HG03571 (cell line): ENCODE measurements at regions not wholly inside any gene's neighbourhood (a gene's known extent, or its start where the extent isn't known, plus 50 kb on each side); places are given as distances from the start of the nearest gene placed in this dataset.
"Not testable (repeated sequence)": the region's sequence is repeated elsewhere in the genome, so short reads cannot be mapped to it uniquely, and the experiment has no call there.

ENCODE experiments used
- ATAC-seq: cut with Tn5 transposase; IDR thresholded peaks from one replicate; pipeline ENCODE4 v1.9.1; 2021; ENCODE audit not compliant: unreplicated experiment

DNA sequence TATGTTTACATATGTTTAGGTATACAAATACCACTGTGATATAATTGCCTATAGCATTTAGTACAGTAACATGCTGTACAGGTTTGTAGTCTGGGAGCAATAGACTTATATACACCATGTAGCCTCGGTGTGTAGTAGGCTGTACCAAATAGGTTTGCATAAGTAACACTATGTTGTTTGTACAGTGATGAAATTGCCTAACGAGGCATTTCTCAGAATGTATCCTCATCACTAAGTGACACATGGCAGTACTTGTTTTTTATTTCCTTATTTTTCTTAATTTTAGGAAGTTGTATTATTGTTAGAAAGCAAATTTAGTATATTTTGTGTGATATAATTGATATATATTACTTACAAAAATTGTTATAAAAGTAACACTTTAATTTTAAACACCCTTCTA lies 840.9 kb downstream of the LTN1 start:
- ATAC-seq = no peak

DNA sequence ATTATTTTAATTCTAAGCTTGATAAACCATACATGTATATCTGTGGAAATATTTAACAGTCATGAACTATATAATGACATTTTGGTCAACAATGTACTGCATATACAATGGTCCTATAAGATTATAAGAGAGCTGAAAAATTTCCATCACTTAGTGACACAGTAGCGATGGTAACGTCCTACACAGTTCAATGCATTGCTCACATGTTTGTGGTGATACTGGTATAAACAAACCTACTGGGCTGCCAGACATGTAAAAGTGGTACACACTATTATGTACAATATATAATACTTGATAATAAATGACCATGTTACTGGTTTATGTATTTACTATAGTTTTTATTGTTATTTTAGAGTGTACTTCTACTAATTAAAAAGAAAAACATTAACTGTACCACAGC lies 841.9 kb downstream of the LTN1 start:
- ATAC-seq = no peak

DNA sequence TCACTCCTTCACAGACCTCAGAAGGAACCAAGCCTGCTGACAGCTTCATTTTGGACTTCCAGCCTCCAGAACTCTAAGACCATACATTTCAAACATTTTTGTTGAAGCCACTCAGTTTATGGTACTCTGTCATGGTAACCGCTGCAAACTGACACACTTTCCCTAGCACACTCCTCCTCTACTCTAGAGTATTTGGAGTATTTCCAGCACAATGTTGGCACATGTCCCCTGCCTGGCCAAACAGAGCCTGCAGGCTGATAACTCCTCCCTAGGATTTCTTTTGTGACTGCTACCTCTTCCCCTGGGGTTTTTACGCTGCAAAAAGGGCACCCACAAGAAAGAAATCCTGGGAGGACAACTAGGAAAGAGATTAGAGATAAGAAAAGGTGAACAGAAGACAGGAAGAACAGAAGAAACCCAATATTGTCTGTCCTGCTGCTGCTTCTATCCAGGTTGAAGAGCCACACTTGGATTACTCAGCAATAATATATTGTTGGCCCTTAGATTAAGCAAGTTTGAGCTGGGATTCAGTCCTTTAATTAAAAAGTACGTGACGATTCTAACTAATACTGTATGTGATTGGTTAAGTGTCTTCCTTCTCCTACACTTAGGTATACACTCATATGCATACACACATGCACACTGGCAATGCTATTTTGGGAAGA lies 844.1 kb downstream of the LTN1 start:
- ATAC-seq = no peak

DNA sequence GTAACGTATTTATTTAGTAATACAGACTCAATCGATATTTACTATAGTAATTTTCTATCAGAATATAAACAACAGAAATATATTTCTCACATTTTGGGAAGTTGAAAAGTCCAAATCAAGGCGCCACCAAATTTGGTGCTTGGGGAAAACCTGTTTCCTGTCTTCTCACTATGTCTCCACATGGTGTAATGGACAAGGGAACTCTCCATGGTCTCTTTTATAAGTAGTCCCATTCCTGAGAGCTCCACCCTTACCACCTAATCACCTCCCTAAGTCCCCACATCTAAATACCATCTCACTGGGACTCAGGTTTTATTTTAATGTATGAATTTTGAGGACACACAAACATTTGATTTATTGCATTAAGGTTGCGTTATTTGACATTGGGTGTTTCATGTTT lies 848.0 kb downstream of the LTN1 start:
- ATAC-seq = no peak

DNA sequence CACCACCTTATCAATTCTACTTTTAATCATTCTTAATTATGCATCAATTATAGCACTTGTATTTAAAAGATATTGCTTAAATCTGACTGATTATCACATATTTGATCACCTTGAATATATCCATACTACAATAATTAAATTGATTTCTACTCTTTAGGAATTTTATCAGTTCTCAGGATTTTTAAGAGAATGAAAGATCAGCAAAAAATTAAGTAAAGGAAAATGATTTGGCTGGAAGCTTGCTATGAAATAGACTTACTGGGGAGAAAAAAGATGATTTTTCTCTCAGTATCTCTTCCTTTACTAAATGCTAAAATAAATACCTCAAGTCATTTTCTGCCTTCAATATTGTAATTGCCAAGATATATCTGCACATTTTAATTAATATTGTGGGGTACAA lies 848.6 kb downstream of the LTN1 start:
- ATAC-seq = no peak

DNA sequence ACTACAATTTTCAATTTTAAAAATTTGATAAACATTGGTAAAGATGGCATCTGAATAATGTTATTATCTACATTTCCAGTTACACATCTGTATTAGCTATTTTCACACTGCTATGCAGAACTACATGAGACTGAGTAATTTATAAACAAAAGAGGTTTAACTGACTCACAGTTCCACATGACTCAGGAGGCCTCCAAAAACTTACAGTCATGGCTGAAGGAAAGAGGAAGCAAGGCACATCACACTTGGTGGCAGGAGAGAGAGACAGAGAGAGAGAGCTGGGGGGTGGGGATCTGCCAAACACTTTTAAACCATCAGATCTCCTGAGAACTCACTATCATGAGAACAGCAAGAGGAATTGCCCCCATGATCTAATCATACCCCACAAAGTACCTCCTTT lies 850.0 kb downstream of the LTN1 start:
- no peak for ATAC-seq

DNA sequence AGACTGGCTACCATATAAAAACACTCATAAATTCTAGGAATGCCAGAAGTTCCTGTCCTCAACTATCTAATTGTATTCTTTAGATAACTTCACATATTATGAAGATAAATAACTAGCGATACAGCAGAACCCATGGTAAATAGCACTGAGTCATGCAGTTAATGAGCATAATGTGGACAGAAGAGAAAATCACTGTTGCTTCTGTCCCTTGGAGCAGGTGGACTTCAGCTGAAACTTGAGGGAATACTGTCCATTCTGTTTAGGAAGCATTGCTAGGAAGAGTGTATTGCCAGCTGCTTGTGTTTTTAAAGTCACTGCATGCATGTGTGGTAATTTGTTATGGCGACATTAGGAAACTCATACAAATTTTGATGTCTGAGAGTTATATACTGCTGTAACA lies 854.4 kb downstream of the LTN1 start:
- no peak for ATAC-seq

DNA sequence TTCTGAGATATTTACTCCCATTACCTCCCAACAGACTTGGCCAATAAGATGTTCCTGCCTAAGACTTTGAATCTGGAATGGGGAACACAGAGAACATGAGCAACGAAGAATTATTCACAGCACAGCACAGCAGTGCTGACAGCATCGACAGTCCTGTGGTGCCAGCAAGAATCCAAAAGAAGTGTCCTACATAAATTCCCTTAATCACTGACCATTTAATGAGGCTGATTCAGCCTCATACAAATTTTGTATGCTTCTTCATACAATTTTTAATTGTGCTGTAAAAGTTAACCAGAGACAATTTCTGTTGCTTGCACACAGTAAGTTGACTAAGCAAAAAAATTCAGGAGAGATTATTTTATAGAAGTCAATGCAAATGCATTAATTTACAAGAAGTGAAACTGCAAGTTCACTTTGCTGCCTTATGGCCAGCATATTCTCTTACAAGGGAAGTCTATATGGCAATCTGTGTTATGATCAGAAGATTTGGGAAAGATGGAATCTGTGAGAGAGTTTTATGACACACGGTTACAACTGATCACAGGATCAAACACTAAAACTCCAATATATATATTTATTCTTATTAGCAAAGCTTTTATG lies 855.9 kb downstream of the LTN1 start:
- ATAC-seq = no peak

DNA sequence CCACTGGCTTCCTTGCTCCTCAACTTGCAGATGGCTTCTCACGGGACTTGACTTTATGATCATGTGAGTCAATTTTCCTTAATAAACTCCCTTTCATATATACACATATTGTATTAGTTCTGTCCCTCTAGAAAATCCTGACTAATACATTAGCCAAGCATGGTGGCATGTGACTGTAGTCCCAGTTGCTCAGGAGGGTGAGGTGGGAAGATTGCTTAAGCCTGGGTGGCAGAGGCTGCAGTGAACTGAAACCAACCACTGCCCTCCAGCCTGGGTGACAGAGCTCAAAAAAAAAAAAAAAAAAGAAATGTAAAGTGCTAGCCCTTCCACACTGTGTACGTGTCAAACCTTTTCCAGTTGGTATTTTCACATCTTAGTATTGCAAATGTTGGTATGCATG lies 857.0 kb downstream of the LTN1 start:
- no peak for ATAC-seq

DNA sequence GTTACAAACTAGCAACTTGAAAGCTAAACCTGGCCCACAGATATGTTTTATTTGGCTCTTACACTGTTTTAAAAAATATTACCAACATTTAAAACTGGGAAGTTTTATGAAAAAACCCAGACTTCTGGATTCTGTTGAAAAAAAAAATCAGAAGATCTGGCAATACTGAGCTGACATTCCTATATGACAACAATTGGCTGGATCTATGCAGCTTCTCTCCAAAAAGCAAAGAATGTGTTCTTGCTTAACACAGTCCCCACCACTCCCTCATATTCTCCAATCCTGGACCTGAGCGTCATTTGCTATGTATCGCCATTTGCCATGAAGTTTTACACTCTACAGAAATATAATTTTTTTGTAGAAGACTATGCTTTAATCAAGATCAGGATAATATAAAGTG lies 859.6 kb downstream of the LTN1 start:
- no peak for ATAC-seq

DNA sequence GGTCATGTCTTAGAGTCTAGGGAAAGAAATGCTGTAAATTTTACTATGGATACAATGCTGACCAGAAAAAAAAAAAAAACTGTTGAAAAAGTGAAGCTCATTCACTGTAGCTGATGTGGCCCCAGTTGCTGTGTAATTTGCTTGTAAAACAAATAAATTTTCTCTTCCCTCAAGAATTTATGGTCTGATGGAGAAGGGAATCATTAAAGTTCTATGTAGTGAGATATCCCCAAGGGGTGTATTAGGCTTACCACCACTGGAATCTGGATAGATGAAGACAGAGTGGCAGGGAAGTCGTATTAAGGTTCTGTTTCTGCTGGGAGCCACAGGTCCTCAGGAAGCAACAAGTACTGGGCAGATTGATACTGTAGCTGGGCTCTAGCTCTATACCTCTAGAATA lies 860.0 kb downstream of the LTN1 start:
- no peak for ATAC-seq

DNA sequence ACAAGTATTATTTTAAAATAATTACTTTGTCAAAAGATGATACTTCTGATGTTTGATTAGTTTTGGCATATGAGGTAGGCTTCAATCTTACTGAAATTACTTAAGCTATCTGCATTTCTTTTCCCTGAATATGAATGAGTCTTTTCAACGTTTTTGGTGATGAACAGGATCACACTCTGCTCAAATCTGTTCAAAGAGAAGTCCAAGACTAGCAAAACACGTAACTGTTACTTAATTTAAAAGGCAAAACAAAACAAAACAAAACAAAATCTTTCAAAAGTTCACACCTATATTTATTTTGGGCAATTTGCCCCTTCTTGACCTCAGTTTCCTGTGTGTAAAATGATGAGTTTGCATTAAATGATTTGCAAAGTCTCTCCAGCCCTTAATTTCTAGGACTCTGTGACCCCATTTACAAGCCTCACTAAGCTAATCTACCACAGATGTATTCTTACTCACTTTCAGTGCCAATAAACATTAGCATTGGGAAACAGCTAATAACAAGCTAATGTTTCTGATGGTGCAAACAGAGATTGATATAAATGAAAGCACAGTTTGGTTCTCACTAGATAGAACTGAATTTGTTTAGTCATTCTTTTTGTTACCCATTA lies 865.4 kb downstream of the LTN1 start:
- no peak for ATAC-seq

DNA sequence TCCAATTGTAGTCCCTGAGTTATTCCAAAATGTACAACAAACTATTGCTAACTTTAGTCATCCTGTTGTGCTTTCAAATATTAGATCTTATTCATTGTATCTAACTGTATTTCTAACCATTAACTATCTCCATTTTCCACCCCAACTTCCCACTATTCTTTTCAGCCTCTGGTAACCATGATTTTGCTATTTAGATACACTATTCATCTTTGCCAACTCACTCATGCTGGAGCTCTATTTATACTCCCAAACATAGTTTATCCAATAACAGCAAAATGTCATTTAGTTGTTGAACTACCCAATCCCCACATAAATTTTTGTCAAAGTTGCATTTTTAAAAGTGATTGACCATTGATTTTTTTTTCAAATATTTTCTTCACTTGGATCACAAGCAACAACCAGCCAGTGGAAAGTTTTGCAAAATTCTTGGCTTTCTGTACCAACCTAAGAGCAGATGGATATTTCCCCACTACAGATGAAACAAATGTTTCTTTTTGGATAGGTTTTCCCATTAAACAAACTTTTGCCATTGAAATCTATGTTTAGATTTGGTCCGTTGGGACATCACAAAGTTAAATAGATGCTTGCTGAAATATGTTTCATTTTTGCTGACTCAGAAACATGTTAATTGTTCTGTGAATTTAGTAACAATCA lies 866.0 kb downstream of the LTN1 start:
- no peak for ATAC-seq

DNA sequence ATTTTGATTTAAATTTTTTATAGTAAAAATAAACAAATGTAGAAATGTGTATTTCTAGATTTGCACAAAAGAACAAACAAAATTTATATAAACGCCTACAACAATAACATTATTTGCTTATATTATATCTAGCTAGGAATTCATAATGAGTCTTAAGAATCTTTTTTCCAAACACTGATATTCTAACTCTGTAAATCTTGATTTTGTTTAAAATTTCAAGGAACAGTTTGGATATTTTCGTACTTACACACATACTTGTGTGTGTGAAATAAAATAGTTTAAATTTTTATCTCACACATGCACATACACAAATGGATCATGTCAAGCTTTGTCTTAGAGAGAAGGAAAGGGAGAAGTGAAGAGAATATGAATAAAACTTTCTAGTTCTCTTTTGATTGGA lies 868.1 kb downstream of the LTN1 start:
- no peak for ATAC-seq

DNA sequence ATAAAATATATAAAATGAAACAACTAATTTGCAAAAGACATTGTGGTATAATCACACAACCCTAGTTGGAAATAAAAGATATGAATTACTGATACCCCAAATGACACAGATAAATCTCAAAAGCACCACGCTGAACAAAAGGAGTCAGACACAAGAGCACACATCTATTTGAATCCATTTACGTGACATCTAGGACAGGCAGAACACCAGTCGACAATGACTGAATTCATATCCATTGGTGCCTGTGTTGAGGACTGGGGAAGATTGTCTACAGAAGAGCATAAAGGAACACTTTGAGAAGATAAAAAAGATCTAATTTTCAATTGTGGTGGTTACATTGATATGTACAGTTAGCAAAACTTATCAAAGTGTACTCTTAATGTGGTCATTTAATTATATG lies 874.1 kb downstream of the LTN1 start:
- no peak for ATAC-seq

DNA sequence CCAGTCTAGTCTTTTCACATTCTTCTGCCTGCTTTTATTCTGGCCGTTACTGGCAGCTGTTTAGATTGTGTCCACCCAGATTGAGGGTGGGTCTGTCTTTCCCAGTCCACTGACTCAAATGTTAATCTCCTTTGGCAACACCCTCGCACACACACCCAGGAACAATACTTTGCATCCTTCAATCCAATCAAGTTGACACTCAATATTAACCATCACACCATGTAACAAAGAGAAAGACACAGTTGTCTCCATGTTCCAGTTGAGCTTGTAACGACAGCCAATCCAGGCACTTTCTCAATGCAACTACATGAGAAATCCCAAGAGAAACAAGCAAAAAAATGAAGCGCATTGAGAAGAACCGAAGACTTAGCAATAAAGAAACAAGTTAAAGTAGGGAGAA lies 877.7 kb downstream of the LTN1 start:
- ATAC-seq = not testable (repeated sequence)

DNA sequence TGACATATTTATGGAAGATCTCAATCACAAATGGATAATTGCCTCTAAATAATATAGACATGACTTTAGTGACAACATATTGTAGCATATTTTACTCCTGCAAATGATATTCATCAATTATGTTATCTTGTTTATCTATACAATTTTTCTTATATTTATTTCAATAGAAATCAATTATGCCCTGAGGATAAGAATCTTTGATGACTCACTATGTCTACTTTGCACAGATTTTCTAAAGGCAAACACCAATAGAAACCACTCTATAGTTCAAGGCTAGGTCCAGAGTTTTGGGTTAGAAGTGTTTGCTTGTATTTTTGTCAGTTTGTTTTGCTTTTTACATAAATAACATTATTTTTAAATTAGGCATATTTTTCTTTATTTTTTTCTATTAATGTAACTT lies 879.0 kb downstream of the LTN1 start:
- no peak for ATAC-seq

DNA sequence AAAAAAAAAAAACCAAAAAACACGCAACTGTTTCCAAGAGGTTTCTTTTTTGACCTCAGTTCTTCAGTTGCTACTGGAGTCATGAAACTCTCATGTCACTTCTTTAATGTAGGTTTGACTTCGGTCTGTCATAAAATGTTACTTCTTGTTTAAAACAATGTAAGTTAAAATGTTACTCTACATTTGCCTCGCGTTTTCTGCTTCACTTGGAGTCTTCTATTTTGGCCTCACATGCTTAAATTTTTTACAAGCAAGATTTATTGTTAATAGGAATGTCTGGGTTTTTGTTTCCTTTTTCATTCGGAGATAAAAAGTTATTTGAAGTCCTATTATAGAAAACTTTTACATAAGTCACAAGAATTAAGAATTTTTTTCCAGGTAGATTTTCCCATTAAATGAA lies 880.2 kb downstream of the LTN1 start:
- ATAC-seq = no peak

DNA sequence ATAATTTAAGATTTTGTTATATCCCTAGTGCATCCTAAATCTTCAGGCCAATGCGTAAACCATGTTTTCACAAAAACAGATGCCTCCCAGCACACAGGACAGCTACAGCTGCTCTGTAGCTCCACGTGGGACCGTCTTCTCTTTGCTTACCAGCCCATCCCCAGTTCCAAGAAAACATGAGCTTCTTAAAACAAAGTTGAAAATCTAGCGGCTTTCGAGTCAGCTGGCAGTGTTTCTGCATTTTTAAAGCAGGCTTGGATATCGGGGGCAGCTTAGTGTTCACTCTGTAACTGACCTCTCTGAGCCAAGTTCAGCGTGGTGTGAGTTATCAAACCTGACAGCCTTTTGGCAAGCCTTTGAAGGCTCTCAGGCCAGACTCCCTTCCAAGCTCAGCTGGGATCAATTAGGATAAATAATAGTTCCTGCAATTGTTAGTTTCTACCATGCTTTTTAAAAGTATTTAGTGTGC lies 881.5 kb downstream of the LTN1 start:
- ATAC-seq = no peak

DNA sequence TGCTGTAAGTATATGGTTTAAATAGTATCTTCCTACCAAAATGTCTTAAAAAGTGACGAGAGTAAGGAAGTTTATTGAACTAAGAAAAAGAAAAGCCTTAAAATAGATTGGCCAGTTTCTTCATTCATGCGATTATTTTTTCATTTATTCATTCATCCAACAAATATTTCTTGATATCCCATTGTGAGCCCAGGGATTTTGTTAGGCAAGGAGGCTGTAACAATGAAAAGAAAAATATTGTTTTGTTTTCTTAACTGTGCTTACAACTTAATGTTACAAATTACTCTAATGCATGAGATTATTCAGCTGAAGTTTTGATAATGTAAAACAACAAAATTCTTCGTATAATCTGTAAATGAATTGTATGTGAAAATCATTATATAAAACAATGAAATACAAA lies 882.0 kb downstream of the LTN1 start:
- no peak for ATAC-seq

DNA sequence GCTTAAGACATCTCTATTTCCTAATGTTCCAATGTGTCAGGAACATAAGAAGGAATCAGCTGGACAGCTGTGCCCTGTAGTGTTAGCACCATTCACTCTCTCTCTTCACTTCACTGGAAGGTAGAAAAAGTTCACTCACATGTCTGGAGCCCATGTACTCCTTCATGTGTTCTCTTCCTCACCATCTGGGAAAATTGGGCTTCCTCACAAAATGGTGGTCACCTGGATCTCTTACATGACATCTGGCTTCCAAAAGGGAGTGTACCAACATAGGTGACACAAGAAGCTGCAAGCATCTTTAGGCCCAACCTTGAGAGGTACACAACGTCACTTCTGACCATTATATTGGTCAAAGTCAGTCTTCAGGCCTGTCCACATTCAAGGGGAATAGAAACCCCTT lies 882.6 kb downstream of the LTN1 start:
- no peak for ATAC-seq

DNA sequence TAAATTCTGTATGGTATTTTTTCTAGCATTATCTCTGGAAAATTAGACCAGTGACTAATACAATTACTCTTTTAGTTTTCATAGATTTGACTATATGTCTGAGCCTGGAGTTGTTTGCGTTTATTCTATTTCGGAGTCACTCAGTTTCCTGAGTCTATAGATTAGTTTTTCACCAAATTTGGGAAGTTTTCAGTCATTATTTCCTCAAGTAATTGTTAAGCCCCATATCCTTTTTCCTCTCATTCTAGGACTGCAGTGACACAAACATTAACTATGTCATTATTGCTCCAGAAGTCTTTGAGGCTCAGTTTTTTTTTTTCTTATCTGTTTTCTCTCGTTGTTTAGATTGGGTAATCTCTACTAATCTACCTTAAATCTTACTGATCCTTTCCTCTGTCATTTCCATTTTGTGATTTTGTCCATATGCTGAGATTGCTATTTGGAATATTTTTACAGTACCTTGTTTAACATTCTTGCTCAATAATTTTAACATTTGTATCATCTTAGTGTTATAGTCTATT lies 886.2 kb downstream of the LTN1 start:
- ATAC-seq = no peak
